GM06990 (cell line): ENCODE measurements at regions not wholly inside any gene's neighbourhood (a gene's known extent, or its start where the extent isn't known, plus 50 kb on each side); places are given as distances from the start of the nearest gene placed in this dataset.

Experiments
- DNase-seq: peaks from one replicate; pipeline ENCODE4 v3.0.0-alpha.2; 2011; ENCODE audit not compliant: insufficient read length; ENCODE audit errors: extremely low read depth
- H3K27me3 ChIP-seq: replicated peaks from 2 replicates; pipeline ENCODE4 v1.6.0; 2011; ENCODE audit warnings: low read length; ENCODE audit not compliant: control insufficient read depth, insufficient read depth
- H3K36me3 ChIP-seq: 2 replicates; pipeline ENCODE4 v1.5.1; 2011; ENCODE audit warnings: low read length; ENCODE audit not compliant: control insufficient read depth, insufficient read depth
- H3K4me3 ChIP-seq: replicated peaks from 2 replicates; pipeline ENCODE4 v1.5.1; 2011; ENCODE audit warnings: low read depth, mild to moderate bottlenecking, control low read depth, low read length
- CTCF ChIP-seq: IDR thresholded peaks from 2 replicates; pipeline ENCODE4 v1.5.1; 2011; ENCODE audit warnings: low read length, control low read depth, mild to moderate bottlenecking, inconsistent platforms; ENCODE audit not compliant: insufficient read depth, poor library complexity, severe bottlenecking

GRCh38 chr3:81910244-81910852, 148.9 kb upstream of the GBE1 start:
- peak; percentile 82 for TF ChIP-seq CTCF
- Histone ChIP-seq H3K4me3 (no peak overlapping the region), H3K27me3 (no peaks in the 10 kb centered on the region), H3K36me3 (no peaks in the 10 kb centered on the region)
- DNase-seq = no peak

GRCh38 chr3:81909796-81910195, 148.4 kb upstream of the GBE1 start:
- no peaks in the 10 kb centered on the region for H3K27me3 ChIP-seq
- no peak overlapping the region for H3K4me3 ChIP-seq
- TF ChIP-seq CTCF = no peak
- DNase-seq = no peak
- no peaks in the 10 kb centered on the region for H3K36me3 ChIP-seq

- no peak for TF ChIP-seq CTCF
- no peaks in the 10 kb centered on the region for H3K36me3 ChIP-seq
- no peak overlapping the region for H3K4me3 ChIP-seq
- no peaks in the 10 kb centered on the region for H3K27me3 ChIP-seq
- DNase-seq = no peak
Observed at GRCh38 chr3:81908561-81908960, 147.1 kb upstream of the GBE1 start.

- no peaks in the 10 kb centered on the region for H3K36me3 ChIP-seq
- H3K27me3 ChIP-seq = no peaks in the 10 kb centered on the region
- H3K4me3 ChIP-seq = no peak overlapping the region
- DNase-seq = no peak
- TF ChIP-seq CTCF = no peak
Observed at GRCh38 chr3:81898336-81898735, 136.9 kb upstream of the GBE1 start.

- no peaks in the 10 kb centered on the region for H3K36me3 ChIP-seq
- H3K27me3 ChIP-seq = no peaks in the 10 kb centered on the region
- no peak overlapping the region for H3K4me3 ChIP-seq
- DNase-seq = no peak
- no peak for TF ChIP-seq CTCF
Observed at GRCh38 chr3:81894598-81894997, 133.2 kb upstream of the GBE1 start.
